WTC11 (cell line): ENCODE measurements at regions not wholly inside any gene's neighbourhood (a gene's known extent, or its start where the extent isn't known, plus 50 kb on each side); places are given as distances from the start of the nearest gene placed in this dataset.

Source experiments
- ATAC-seq: fragments of 200-7000 bp; cut with Tn5 transposase; 2 replicates; pipeline ENCODE4 v1.10.0; 2021; ENCODE audit warnings: mild to moderate bottlenecking, moderate library complexity
- CTCF ChIA-PET: fragments of 300-600 bp; sonication (Branson Sonifier 250); formaldehyde crosslinking; loops from one replicate; lab custom pipeline; 2021; ENCODE audit warnings: antibody characterized with exemption; lab: Charles Lee
- POLR2A ChIA-PET: fragments of 350-600 bp; sonication (Branson Sonifier 250); formaldehyde crosslinking; loops from one replicate; lab custom pipeline; 2021; ENCODE audit warnings: antibody characterized with exemption; lab: Charles Lee
- DNase-seq: peaks from one replicate; pipeline ENCODE4 v3.0.0; 2021; ENCODE audit warnings: low spot score
- H3K27ac Mint-ChIP-seq: 2 replicates; pipeline ENCODE4 v1.8.0; 2021; ENCODE audit warnings: mixed read lengths
- H3K27me3 Mint-ChIP-seq: 2 replicates; pipeline ENCODE4 v1.8.0; 2021; ENCODE audit warnings: low read depth, mild to moderate bottlenecking, moderate library complexity, mixed read lengths
- H3K36me3 Mint-ChIP-seq: 2 replicates; pipeline ENCODE4 v1.8.0; 2021; ENCODE audit warnings: mixed read lengths
- H3K4me1 Mint-ChIP-seq: 2 replicates; pipeline ENCODE4 v1.8.0; 2022; ENCODE audit warnings: mixed read lengths
- H3K4me3 Mint-ChIP-seq: 2 replicates; pipeline ENCODE4 v1.8.0; 2021; ENCODE audit warnings: mild to moderate bottlenecking, moderate library complexity, mixed read lengths
- H3K9me3 Mint-ChIP-seq: 2 replicates; pipeline ENCODE4 v1.8.0; 2021; ENCODE audit warnings: mixed read lengths
- ATF6 ChIP-seq: sonication (generic); formaldehyde crosslinking; IDR thresholded peaks from 2 replicates; pipeline ENCODE4 v1.8.1; 2023; ENCODE audit warnings: mild to moderate bottlenecking, missing genetic modification reagents
- CREB1 ChIP-seq: sonication (generic); formaldehyde crosslinking; IDR thresholded peaks from 2 replicates; pipeline ENCODE4 v1.8.0; 2023; ENCODE audit warnings: mild to moderate bottlenecking, missing genetic modification reagents
- ERG ChIP-seq: fragments of 250-450 bp; sonication (Bioruptor Pico); IDR thresholded peaks from 2 replicates; pipeline ENCODE4 v1.8.0; 2021; ENCODE audit warnings: mild to moderate bottlenecking
- FOXJ3 ChIP-seq: sonication (generic); formaldehyde crosslinking; IDR thresholded peaks from 2 replicates; pipeline ENCODE4 v1.9.0; 2021; ENCODE audit warnings: missing genetic modification reagents, mild to moderate bottlenecking, borderline replicate concordance
- FOXP1 ChIP-seq: sonication (generic); formaldehyde crosslinking; IDR thresholded peaks from 2 replicates; pipeline ENCODE4 v1.8.0; 2022; ENCODE audit warnings: missing genetic modification reagents, mild to moderate bottlenecking, moderate library complexity, borderline replicate concordance
- HMGXB4 ChIP-seq: sonication (generic); formaldehyde crosslinking; IDR thresholded peaks from 2 replicates; pipeline ENCODE4 v1.8.1; 2023; ENCODE audit warnings: mild to moderate bottlenecking, moderate library complexity, missing genetic modification reagents
- IRF1 ChIP-seq: sonication (generic); formaldehyde crosslinking; IDR thresholded peaks from 2 replicates; pipeline ENCODE4 v1.8.0; 2023; ENCODE audit warnings: missing genetic modification reagents
- IRF2 ChIP-seq: sonication (generic); formaldehyde crosslinking; IDR thresholded peaks from 2 replicates; pipeline ENCODE4 v1.8.0; 2022; ENCODE audit warnings: low read depth, missing genetic modification reagents, borderline replicate concordance
- NR1H2 ChIP-seq: sonication (generic); formaldehyde crosslinking; IDR thresholded peaks from 2 replicates; pipeline ENCODE4 v1.9.0; 2021; ENCODE audit warnings: mild to moderate bottlenecking, moderate library complexity, missing genetic modification reagents
- NR3C1 ChIP-seq: sonication (generic); formaldehyde crosslinking; conservative IDR thresholded peaks from 2 replicates; pipeline ENCODE4 v1.8.1; 2023; ENCODE audit warnings: low read depth, mild to moderate bottlenecking, missing genetic modification reagents
- OVOL2 ChIP-seq: fragments of 250-450 bp; sonication (Bioruptor Pico); IDR thresholded peaks from 2 replicates; pipeline ENCODE4 v1.9.0; 2021; ENCODE audit warnings: mild to moderate bottlenecking, borderline replicate concordance
- PREB ChIP-seq: sonication (generic); formaldehyde crosslinking; IDR thresholded peaks from 2 replicates; pipeline ENCODE4 v1.8.1; 2022; ENCODE audit warnings: mild to moderate bottlenecking, missing genetic modification reagents, moderate library complexity, borderline replicate concordance
- PRRX2 ChIP-seq: fragments of 250-450 bp; sonication (Bioruptor Pico); IDR thresholded peaks from 2 replicates; pipeline ENCODE4 v1.8.0; 2021; ENCODE audit warnings: mild to moderate bottlenecking
- SMAD4 ChIP-seq: sonication (generic); formaldehyde crosslinking; IDR thresholded peaks from 2 replicates; pipeline ENCODE4 v1.8.0; 2022; ENCODE audit warnings: mild to moderate bottlenecking, missing genetic modification reagents
- TCF7 ChIP-seq: sonication (generic); formaldehyde crosslinking; IDR thresholded peaks from 2 replicates; pipeline ENCODE4 v1.8.0; 2022; ENCODE audit warnings: mild to moderate bottlenecking, low read depth, missing genetic modification reagents, moderate library complexity
- TEAD1 ChIP-seq: sonication (generic); formaldehyde crosslinking; IDR thresholded peaks from 2 replicates; pipeline ENCODE4 v1.8.0; 2022; ENCODE audit warnings: mild to moderate bottlenecking, missing genetic modification reagents
- ZNF138 ChIP-seq: sonication (generic); formaldehyde crosslinking; conservative IDR thresholded peaks from 2 replicates; pipeline ENCODE4 v1.8.1; 2022; ENCODE audit warnings: mild to moderate bottlenecking, moderate library complexity, missing genetic modification reagents
- ZNF396 ChIP-seq: fragments of 250-450 bp; sonication (Bioruptor Pico); IDR thresholded peaks from 2 replicates; pipeline ENCODE4 v1.8.0; 2021; ENCODE audit warnings: mild to moderate bottlenecking, moderate library complexity, borderline replicate concordance
- TF ChIP-seq, protein P1 (sequence below): fragments of 250-450 bp; sonication (Bioruptor Pico); conservative IDR thresholded peaks from 2 replicates; pipeline ENCODE4 v1.9.0; 2021; ENCODE audit warnings: mild to moderate bottlenecking
- TF ChIP-seq, protein P2 (sequence below): fragments of 200-600 bp; IDR thresholded peaks from 2 replicates; pipeline ENCODE4 v1.8.0; 2022; ENCODE audit warnings: antibody characterized with exemption
- TF ChIP-seq, protein P3 (sequence below): sonication (generic); formaldehyde crosslinking; IDR thresholded peaks from 2 replicates; pipeline ENCODE4 v1.8.0; 2023; ENCODE audit warnings: mild to moderate bottlenecking, missing genetic modification reagents

GRCh38 chr14:101683365-101683764 is 78.1 kb upstream of the PPP2R5C start (continued):
- no peak for TF ChIP-seq ERG
- no peak for TF ChIP-seq TEAD1 (CRISPR knock-in tag)
- TF ChIP-seq SMAD4 (CRISPR knock-in tag), result no peak
- TF ChIP-seq CREB1 (CRISPR knock-in tag), result no peak
- TF ChIP-seq HMGXB4, result no peak
- no peak for TF ChIP-seq IRF2
- TF ChIP-seq, protein P1, sequence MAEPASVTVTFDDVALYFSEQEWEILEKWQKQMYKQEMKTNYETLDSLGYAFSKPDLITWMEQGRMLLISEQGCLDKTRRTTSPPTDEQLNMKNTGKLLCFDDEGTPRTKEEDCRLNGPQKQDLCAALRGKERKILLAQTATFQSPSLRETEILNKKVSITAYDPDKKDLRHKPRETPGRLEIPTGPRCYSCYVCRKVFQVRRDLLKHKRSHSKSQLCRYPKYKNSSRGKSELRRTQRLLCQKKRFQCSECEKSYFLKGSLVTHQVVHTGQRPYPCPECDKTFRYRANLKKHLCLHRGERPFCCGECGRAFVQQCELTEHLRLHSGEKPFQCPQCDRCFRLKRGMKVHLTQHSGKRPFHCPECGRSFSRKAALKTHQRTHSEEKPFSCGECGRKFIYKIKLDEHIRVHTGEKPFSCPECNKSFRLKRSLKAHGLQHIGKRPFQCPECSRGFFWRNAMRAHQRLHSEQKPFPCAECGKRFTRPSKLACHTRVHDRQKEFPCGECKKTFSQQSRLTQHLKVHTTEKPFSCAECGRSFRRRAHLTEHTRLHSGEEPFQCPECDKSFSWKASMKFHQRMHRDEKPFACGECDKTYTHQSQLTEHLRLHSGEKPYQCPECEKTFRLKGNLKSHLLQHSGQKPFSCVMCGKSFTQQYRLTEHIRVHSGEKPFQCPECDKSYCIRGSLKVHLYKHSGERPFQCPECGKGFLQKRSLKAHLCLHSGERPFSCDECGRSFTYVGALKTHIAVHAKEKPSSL (CRISPR knock-in tag), result no peak

GRCh38 chr14:101687756-101688546 is 73.6 kb upstream of the PPP2R5C start:
- no peak for DNase-seq
- POLR2A ChIA-PET, result no interaction called here
- ATAC-seq, result no peak
- H3K9me3 Mint-ChIP-seq, result peaks cover 21% of the 10 kb centered on the region
- no peak for TF ChIP-seq FOXJ3
- TF ChIP-seq, protein P2, sequence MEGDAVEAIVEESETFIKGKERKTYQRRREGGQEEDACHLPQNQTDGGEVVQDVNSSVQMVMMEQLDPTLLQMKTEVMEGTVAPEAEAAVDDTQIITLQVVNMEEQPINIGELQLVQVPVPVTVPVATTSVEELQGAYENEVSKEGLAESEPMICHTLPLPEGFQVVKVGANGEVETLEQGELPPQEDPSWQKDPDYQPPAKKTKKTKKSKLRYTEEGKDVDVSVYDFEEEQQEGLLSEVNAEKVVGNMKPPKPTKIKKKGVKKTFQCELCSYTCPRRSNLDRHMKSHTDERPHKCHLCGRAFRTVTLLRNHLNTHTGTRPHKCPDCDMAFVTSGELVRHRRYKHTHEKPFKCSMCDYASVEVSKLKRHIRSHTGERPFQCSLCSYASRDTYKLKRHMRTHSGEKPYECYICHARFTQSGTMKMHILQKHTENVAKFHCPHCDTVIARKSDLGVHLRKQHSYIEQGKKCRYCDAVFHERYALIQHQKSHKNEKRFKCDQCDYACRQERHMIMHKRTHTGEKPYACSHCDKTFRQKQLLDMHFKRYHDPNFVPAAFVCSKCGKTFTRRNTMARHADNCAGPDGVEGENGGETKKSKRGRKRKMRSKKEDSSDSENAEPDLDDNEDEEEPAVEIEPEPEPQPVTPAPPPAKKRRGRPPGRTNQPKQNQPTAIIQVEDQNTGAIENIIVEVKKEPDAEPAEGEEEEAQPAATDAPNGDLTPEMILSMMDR, result no peak
- TF ChIP-seq TCF7 (CRISPR knock-in tag), result no peak
- no peak for TF ChIP-seq ZNF138 (CRISPR knock-in tag)
- TF ChIP-seq PREB (CRISPR knock-in tag), result no peak
- TF ChIP-seq ATF6 (CRISPR knock-in tag), result no peak
- no peak for TF ChIP-seq NR1H2 (CRISPR knock-in tag)
- TF ChIP-seq FOXP1 (CRISPR knock-in tag), result no peak
- TF ChIP-seq ZNF396 (CRISPR knock-in tag), result no peak
- no peak for TF ChIP-seq IRF1 (CRISPR knock-in tag)
- TF ChIP-seq, protein P3, sequence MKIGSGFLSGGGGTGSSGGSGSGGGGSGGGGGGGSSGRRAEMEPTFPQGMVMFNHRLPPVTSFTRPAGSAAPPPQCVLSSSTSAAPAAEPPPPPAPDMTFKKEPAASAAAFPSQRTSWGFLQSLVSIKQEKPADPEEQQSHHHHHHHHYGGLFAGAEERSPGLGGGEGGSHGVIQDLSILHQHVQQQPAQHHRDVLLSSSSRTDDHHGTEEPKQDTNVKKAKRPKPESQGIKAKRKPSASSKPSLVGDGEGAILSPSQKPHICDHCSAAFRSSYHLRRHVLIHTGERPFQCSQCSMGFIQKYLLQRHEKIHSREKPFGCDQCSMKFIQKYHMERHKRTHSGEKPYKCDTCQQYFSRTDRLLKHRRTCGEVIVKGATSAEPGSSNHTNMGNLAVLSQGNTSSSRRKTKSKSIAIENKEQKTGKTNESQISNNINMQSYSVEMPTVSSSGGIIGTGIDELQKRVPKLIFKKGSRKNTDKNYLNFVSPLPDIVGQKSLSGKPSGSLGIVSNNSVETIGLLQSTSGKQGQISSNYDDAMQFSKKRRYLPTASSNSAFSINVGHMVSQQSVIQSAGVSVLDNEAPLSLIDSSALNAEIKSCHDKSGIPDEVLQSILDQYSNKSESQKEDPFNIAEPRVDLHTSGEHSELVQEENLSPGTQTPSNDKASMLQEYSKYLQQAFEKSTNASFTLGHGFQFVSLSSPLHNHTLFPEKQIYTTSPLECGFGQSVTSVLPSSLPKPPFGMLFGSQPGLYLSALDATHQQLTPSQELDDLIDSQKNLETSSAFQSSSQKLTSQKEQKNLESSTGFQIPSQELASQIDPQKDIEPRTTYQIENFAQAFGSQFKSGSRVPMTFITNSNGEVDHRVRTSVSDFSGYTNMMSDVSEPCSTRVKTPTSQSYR (CRISPR knock-in tag), result no peak
- no peak for TF ChIP-seq NR3C1 (CRISPR knock-in tag)
- no peak for TF ChIP-seq OVOL2 (CRISPR knock-in tag)
- TF ChIP-seq PRRX2, result no peak
- peaks cover 4% of the 10 kb centered on the region; the same call in 1 of the 2 replicates for H3K36me3 Mint-ChIP-seq
- H3K4me1 Mint-ChIP-seq, result peaks cover 10% of the 10 kb centered on the region
- CTCF ChIA-PET, result no interaction called here
- H3K27me3 Mint-ChIP-seq, result peaks cover 90% of the 10 kb centered on the region
- no peak overlapping the region for H3K4me3 Mint-ChIP-seq
- no peak overlapping the region for H3K27ac Mint-ChIP-seq
